IMR-90 (cell line): ENCODE measurements at regions not wholly inside any gene's neighbourhood (a gene's known extent, or its start where the extent isn't known, plus 50 kb on each side); places are given as distances from the start of the nearest gene placed in this dataset.
"Not testable (repeated sequence)": the region's sequence is repeated elsewhere in the genome, so short reads cannot be mapped to it uniquely, and the experiment has no call there.

Experiments
- ATAC-seq: fragments of 200-7000 bp; cut with Tn5 transposase; 2 replicates; pipeline ENCODE4 v1.9.1; 2020; ENCODE audit warnings: low read depth, mild to moderate bottlenecking, moderate library complexity
- BruUV-seq: library from RNA; stranded (reverse); fragments of 400-500 nt; replicated peaks from 2 replicates; lab custom pipeline; 2021; lab: Mats Ljungman, UMichigan
- CTCF ChIA-PET: fragments of 300-600 bp; formaldehyde crosslinking; extraction: SDS; loops from one replicate; lab custom pipeline; 2021; ENCODE audit warnings: antibody characterized with exemption; lab: Yijun Ruan, JAX
- POLR2A ChIA-PET: fragments of 300-600 bp; sonication (Branson Sonifier 250); formaldehyde crosslinking; loops from one replicate; lab custom pipeline; 2022; ENCODE audit warnings: antibody characterized with exemption; ENCODE audit not compliant: unreplicated experiment; lab: Charles Lee
- DNase-seq: peaks from one replicate; pipeline ENCODE4 v3.0.0; 2013
- H2AFZ ChIP-seq: replicated peaks from 2 replicates; pipeline ENCODE3; 2013; ENCODE audit warnings: low read length, mild to moderate bottlenecking; ENCODE audit not compliant: poor library complexity
- H2AK5ac ChIP-seq: 2 replicates; pipeline ENCODE4 v1.6.1; 2013; ENCODE audit warnings: low read depth, low read length, inconsistent platforms
- H2AK9ac ChIP-seq: replicated peaks from 2 replicates; pipeline ENCODE3; 2013; ENCODE audit warnings: mild to moderate bottlenecking, low read depth, low read length, moderate library complexity; ENCODE audit not compliant: poor library complexity
- H2BK120ac ChIP-seq: 2 replicates; pipeline ENCODE4 v1.6.1; 2013; ENCODE audit warnings: low read depth, low read length, inconsistent platforms
- H2BK15ac ChIP-seq: 3 replicates; pipeline ENCODE4 v1.6.1; 2013; ENCODE audit warnings: low read depth, low read length, inconsistent platforms
- H2BK20ac ChIP-seq: 2 replicates; pipeline ENCODE4 v1.6.1; 2013; ENCODE audit warnings: low read depth, mild to moderate bottlenecking, inconsistent platforms, low read length, moderate library complexity
- H2BK5ac ChIP-seq: 2 replicates; pipeline ENCODE4 v1.6.1; 2013; ENCODE audit warnings: mild to moderate bottlenecking, low read depth, low read length, inconsistent platforms; ENCODE audit not compliant: poor library complexity, severe bottlenecking
- H3K14ac ChIP-seq: replicated peaks from 2 replicates; pipeline ENCODE4 v1.6.1; 2013; ENCODE audit warnings: low read depth, low read length, inconsistent platforms
- H3K18ac ChIP-seq: 2 replicates; pipeline ENCODE4 v1.6.1; 2013; ENCODE audit warnings: low read depth, low read length, control low read depth
- H3K23ac ChIP-seq: 2 replicates; pipeline ENCODE4 v1.6.1; 2013; ENCODE audit warnings: low read depth, low read length, inconsistent platforms
- H3K27ac ChIP-seq: 2 replicates; pipeline ENCODE4 v1.5.1; 2013; ENCODE audit warnings: mild to moderate bottlenecking, control low read depth, low read length; ENCODE audit not compliant: insufficient read depth
- H3K27me3 ChIP-seq: 2 replicates; pipeline ENCODE4 v1.6.1; 2013; ENCODE audit warnings: low read length; ENCODE audit not compliant: control insufficient read depth, insufficient read depth
- H3K36me3 ChIP-seq: 2 replicates; pipeline ENCODE4 v1.6.1; 2013; ENCODE audit warnings: low read length, mixed read lengths; ENCODE audit not compliant: control insufficient read depth, insufficient read depth
- H3K4ac ChIP-seq: 2 replicates; pipeline ENCODE4 v1.6.1; 2013; ENCODE audit warnings: low read depth, low read length, inconsistent platforms
- H3K4me1 ChIP-seq: 2 replicates; pipeline ENCODE4 v1.6.1; 2013; ENCODE audit warnings: low read length, mixed read lengths; ENCODE audit not compliant: control insufficient read depth, insufficient read depth
- H3K4me2 ChIP-seq: 2 replicates; pipeline ENCODE4 v1.6.1; 2013; ENCODE audit warnings: low read depth, mild to moderate bottlenecking, control low read depth, low read length, moderate library complexity
- H3K4me3 ChIP-seq: 2 replicates; pipeline ENCODE4 v1.5.1; 2013; ENCODE audit warnings: low read depth, mild to moderate bottlenecking, control low read depth, low read length, moderate library complexity; ENCODE audit not compliant: insufficient read depth
- H3K56ac ChIP-seq: 2 replicates; pipeline ENCODE4 v1.6.1; 2013; ENCODE audit warnings: low read length, inconsistent platforms; ENCODE audit not compliant: insufficient read depth; ENCODE audit errors: extremely low read depth
- H3K79me1 ChIP-seq, 2 experiments: 2 replicates each; pipeline ENCODE4 v1.6.1; 2013; ENCODE audit warnings: low read length in 2 of 2, inconsistent platforms in 1 of 2, low read depth in 1 of 2
- H3K9ac ChIP-seq: 2 replicates; pipeline ENCODE4 v1.6.1; 2013; ENCODE audit warnings: low read depth, low read length, control low read depth
- H3K9me1 ChIP-seq: 2 replicates; pipeline ENCODE4 v1.6.1; 2013; ENCODE audit warnings: low read length, inconsistent platforms; ENCODE audit not compliant: insufficient read depth
- H3K9me3 ChIP-seq: 2 replicates; pipeline ENCODE4 v1.6.1; 2013; ENCODE audit warnings: low read length; ENCODE audit not compliant: control insufficient read depth, insufficient read depth
- H4K20me1 ChIP-seq: 2 replicates; pipeline ENCODE4 v1.6.1; 2013; ENCODE audit warnings: low read length, inconsistent platforms; ENCODE audit not compliant: insufficient read depth
- H4K5ac ChIP-seq: 2 replicates; pipeline ENCODE4 v1.6.1; 2013; ENCODE audit warnings: mild to moderate bottlenecking, low read depth, low read length, control low read depth
- H4K8ac ChIP-seq, 2 experiments: 2 replicates each; pipeline ENCODE4 v1.6.1; 2013; ENCODE audit warnings: low read depth in 2 of 2, low read length in 2 of 2, control low read depth in 1 of 2, inconsistent platforms in 1 of 2
- H4K91ac ChIP-seq: 2 replicates; pipeline ENCODE4 v1.6.1; 2013; ENCODE audit warnings: low read depth, low read length, inconsistent platforms; ENCODE audit not compliant: insufficient read depth
- WGBS, 2 experiments: methylation state at CpG; one replicate each; pipeline versions ENCODE4 v1.1.5 to v1.1.7; 2013; ENCODE audit warnings: missing lambda C conversion rate in 2 of 2; ENCODE audit not compliant: insufficient read length in 1 of 2; ENCODE audit errors: extremely low coverage in 2 of 2; 5-methylcytosine and 5-hydroxymethylcytosine counted together
- dilution Hi-C: fragments of 300-500 bp; cut with HindIII; formaldehyde crosslinking; loops from one replicate; pipeline ENCODE4 v1.14.3; 2018; ENCODE audit warnings: low sequenced_read_pairs; ENCODE audit not compliant: unreplicated experiment
- in situ Hi-C: fragments of 300-500 bp; cut with MboI; formaldehyde crosslinking; loops from 3 replicates; pipeline ENCODE4 v1.14.3; 2019; ENCODE audit warnings: low sequenced_read_pairs, inconsistent platforms, mixed read lengths
- intact Hi-C: fragments of 100-400 bp; cut with micrococcal nuclease; formaldehyde crosslinking; loops from 2 replicates; pipeline ENCODE4 v1.10.0; 2022

DNA sequence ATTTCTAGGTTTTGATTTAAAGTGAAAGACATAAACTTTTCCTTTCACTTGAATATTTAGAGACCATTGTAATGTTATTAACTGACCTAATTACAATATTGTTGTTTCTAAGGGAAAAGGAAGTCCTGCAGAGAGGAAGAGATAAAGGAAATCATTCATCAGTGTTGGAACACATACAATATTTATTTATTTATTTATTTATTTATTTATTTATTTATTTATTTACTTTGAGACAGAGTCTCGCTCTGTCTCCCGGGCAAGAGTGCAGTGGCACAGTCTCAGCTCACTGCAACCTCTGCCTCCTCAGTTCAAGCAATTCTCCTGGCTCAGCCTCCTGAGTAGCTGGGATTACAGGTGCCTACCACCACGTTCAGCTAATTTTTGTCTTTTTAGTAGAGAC lies 668.6 kb upstream of the NEGR1 start:
- H3K27ac ChIP-seq, H4K8ac ChIP-seq, H2BK120ac ChIP-seq, intact Hi-C loops, in situ Hi-C loops, H2AK5ac ChIP-seq, H3K14ac ChIP-seq, H3K23ac ChIP-seq, H3K27me3 ChIP-seq, H3K79me1 ChIP-seq, H4K5ac ChIP-seq, H2BK15ac ChIP-seq, H3K9ac ChIP-seq, H2BK20ac ChIP-seq, H2AK9ac ChIP-seq, H3K36me3 ChIP-seq, H3K4me3 ChIP-seq, H3K18ac ChIP-seq, H3K4ac ChIP-seq, ATAC-seq, H3K4me2 ChIP-seq, H3K9me3 ChIP-seq, BruUV-seq, H4K91ac ChIP-seq, H4K20me1 ChIP-seq, H3K4me1 ChIP-seq, DNase-seq, dilution Hi-C loops, H3K9me1 ChIP-seq, H2BK5ac ChIP-seq, H2AFZ ChIP-seq, POLR2A ChIA-PET, CTCF ChIA-PET, H3K56ac ChIP-seq: not testable (repeated sequence)
- WGBS, 2 experiments: no CpG with 5 or more reads among the region's 3 CpGs
